Mesenchymal stem cell (in vitro differentiated cells and primary cell): ENCODE measurements at regions not wholly inside any gene's neighbourhood (a gene's known extent, or its start where the extent isn't known, plus 50 kb on each side); places are given as distances from the start of the nearest gene placed in this dataset.

Source experiments
- DNase-seq: peaks from one replicate; pipeline ENCODE4 v3.0.0-alpha.2; 2013
- H2AFZ ChIP-seq: one replicate; pipeline ENCODE4 v1.6.1; 2013; ENCODE audit warnings: low read depth, mild to moderate bottlenecking, control low read depth, inconsistent platforms, low read length, moderate library complexity
- H2AK5ac ChIP-seq: 2 replicates; pipeline ENCODE4 v1.6.1; 2013; ENCODE audit warnings: low read length, moderate library complexity, mild to moderate bottlenecking, inconsistent platforms; ENCODE audit not compliant: severe bottlenecking
- H2BK120ac ChIP-seq: one replicate; pipeline ENCODE4 v1.6.1; 2013; ENCODE audit warnings: low read depth, mild to moderate bottlenecking, inconsistent platforms, low read length, moderate library complexity
- H2BK12ac ChIP-seq, 2 experiments: one replicate each; pipeline ENCODE4 v1.6.1; 2013; ENCODE audit warnings: inconsistent platforms in 2 of 2, low read length in 2 of 2, mild to moderate bottlenecking in 2 of 2, moderate library complexity in 2 of 2, control low read depth in 1 of 2
- H2BK15ac ChIP-seq: one replicate; pipeline ENCODE4 v1.6.1; 2013; ENCODE audit warnings: mild to moderate bottlenecking, low read depth, inconsistent platforms; ENCODE audit not compliant: poor library complexity, severe bottlenecking
- H2BK5ac ChIP-seq: 2 replicates; pipeline ENCODE4 v1.6.1; 2013; ENCODE audit warnings: low read depth, mild to moderate bottlenecking, low read length, control low read depth, inconsistent platforms; ENCODE audit not compliant: poor library complexity, severe bottlenecking
- H3K14ac ChIP-seq, 2 experiments: one replicate each; pipeline ENCODE4 v1.6.1; 2013; ENCODE audit warnings: inconsistent platforms in 2 of 2, low read length in 2 of 2, control low read depth in 1 of 2, mild to moderate bottlenecking in 1 of 2, moderate library complexity in 1 of 2
- H3K18ac ChIP-seq, 2 experiments: one replicate each; pipeline ENCODE4 v1.6.1; 2013; ENCODE audit warnings: inconsistent platforms in 2 of 2, low read length in 2 of 2, control low read depth in 1 of 2, low read depth in 1 of 2, mild to moderate bottlenecking in 1 of 2
- H3K23ac ChIP-seq, 2 experiments: one replicate each; pipeline ENCODE4 v1.6.1; 2013; ENCODE audit warnings: inconsistent platforms in 2 of 2, low read length in 2 of 2, mild to moderate bottlenecking in 2 of 2, moderate library complexity in 2 of 2, control low read depth in 1 of 2
- H3K27ac ChIP-seq: 2 replicates; pipeline ENCODE4 v1.5.1; 2013; ENCODE audit warnings: mild to moderate bottlenecking, moderate library complexity, low read length, control low read depth, inconsistent platforms; ENCODE audit not compliant: poor library complexity, severe bottlenecking
- H3K27me3 ChIP-seq, 2 experiments: 2 replicates each; pipeline versions ENCODE4 v1.6.1 to v1.7.0; 2013; ENCODE audit warnings: low read length in 2 of 2, mild to moderate bottlenecking in 2 of 2, moderate library complexity in 2 of 2, control low read depth in 1 of 2, inconsistent platforms in 1 of 2; ENCODE audit not compliant: control insufficient read depth in 1 of 2, insufficient read depth in 1 of 2
- H3K36me3 ChIP-seq, 2 experiments: 2 replicates each; pipeline versions ENCODE4 v1.6.1 to v1.7.0; 2013; ENCODE audit warnings: low read length in 2 of 2, control low read depth in 1 of 2, inconsistent platforms in 1 of 2, low read depth in 1 of 2, mild to moderate bottlenecking in 1 of 2; ENCODE audit not compliant: insufficient read depth in 2 of 2, control insufficient read depth in 1 of 2
- H3K4ac ChIP-seq, 2 experiments: one replicate each; pipeline ENCODE4 v1.6.1; 2013; ENCODE audit warnings: inconsistent platforms in 2 of 2, low read length in 2 of 2, mild to moderate bottlenecking in 2 of 2, moderate library complexity in 2 of 2, control low read depth in 1 of 2, low read depth in 1 of 2
- H3K4me1 ChIP-seq: 2 replicates; pipeline ENCODE4 v1.6.1; 2013; ENCODE audit warnings: low read depth, low read length, control low read depth; ENCODE audit not compliant: control insufficient read depth, insufficient read depth
- H3K4me2 ChIP-seq: 2 replicates; pipeline ENCODE4 v1.6.1; 2013; ENCODE audit warnings: low read length, mild to moderate bottlenecking, inconsistent platforms; ENCODE audit not compliant: poor library complexity, severe bottlenecking
- H3K4me3 ChIP-seq, 2 experiments: 2 replicates each; pipeline versions ENCODE4 v1.5.1 to v1.7.0; 2013; ENCODE audit warnings: low read length in 2 of 2, mild to moderate bottlenecking in 2 of 2, control low read depth in 1 of 2, low read depth in 1 of 2; ENCODE audit not compliant: insufficient read depth in 1 of 2
- H3K79me1 ChIP-seq: replicated peaks from 2 replicates; pipeline ENCODE4 v1.6.1; 2013; ENCODE audit warnings: mild to moderate bottlenecking, control low read depth, low read length, inconsistent platforms; ENCODE audit not compliant: poor library complexity, severe bottlenecking
- H3K9ac ChIP-seq: 2 replicates; pipeline ENCODE4 v1.7.0; 2013; ENCODE audit warnings: mild to moderate bottlenecking, low read length, moderate library complexity
- H3K9me3 ChIP-seq: 2 replicates; pipeline ENCODE4 v1.7.0; 2013; ENCODE audit warnings: mild to moderate bottlenecking, low read length; ENCODE audit not compliant: control insufficient read depth
- H4K8ac ChIP-seq: one replicate; pipeline ENCODE4 v1.6.1; 2013; ENCODE audit warnings: inconsistent platforms, mild to moderate bottlenecking, low read length, moderate library complexity
- H4K91ac ChIP-seq: one replicate; pipeline ENCODE4 v1.6.1; 2013; ENCODE audit warnings: mild to moderate bottlenecking, low read length, inconsistent platforms
- WGBS: methylation state at CpG from one replicate; pipeline ENCODE4 v1.1.7; 2013; ENCODE audit warnings: mixed read lengths; 5-methylcytosine and 5-hydroxymethylcytosine counted together

DNA sequence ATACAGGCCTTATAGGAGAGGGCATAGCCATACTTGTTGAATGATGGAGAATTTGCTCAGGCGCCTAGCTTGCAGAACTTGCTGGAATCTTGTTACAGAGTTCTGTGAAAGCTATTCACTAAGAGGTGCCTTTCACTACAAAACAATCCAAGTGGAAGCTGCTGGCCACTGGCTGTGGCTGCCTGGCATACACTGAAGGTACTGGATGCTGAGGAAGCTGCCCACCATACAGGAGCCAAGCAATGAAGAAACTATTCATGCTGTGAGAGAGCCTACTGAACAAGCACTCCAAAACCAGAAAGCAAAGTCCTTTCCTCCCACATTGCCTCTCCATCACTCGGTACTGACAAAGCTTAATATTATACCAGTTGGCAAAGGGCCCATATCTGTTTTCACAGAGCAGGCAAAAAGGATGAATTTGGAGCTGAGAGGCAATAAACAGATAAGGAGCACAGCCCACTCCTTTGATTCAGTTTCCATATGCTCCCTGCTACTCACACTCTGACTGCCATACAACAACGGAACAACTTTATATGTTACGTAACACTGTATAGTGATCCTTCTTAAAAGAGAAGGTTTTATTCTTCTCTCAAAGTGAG is 192.6 kb upstream of the ALCAM start:
- Histone ChIP-seq H3K14ac (no peak overlapping the region), H3K4me2 (no peak overlapping the region)

GRCh38 chr3:105177576-105177975 is 189.1 kb upstream of the ALCAM start:
- 100% methylated on average over 1 of the region's 2 CpGs for WGBS
- no peak for DNase-seq
- Histone ChIP-seq H3K23ac (no peak overlapping the region), H3K79me1 (no peaks in the 10 kb centered on the region), H3K9me3 (no peaks in the 10 kb centered on the region), H2AK5ac (no peak overlapping the region), H3K14ac (no peak overlapping the region), H2BK120ac (no peak overlapping the region), H3K27ac (no peak overlapping the region), H4K91ac (no peak overlapping the region), H3K4me1 (no peaks in the 10 kb centered on the region), H3K4ac (no peak overlapping the region), H2AFZ (no peak overlapping the region), H3K27me3 (no peaks in the 10 kb centered on the region), H3K4me2 (no peak overlapping the region), H2BK5ac (no peak overlapping the region), H4K8ac (no peak overlapping the region), H3K9ac (no peak overlapping the region), H3K36me3 (no peaks in the 10 kb centered on the region), H2BK15ac (no peak overlapping the region), H3K18ac (no peak overlapping the region), H3K4me3 (no peak overlapping the region), H2BK12ac (no peak overlapping the region)

More for the DNA sequence above, 192.6 kb upstream of the ALCAM start:
- Histone ChIP-seq H2BK12ac (no peak overlapping the region), H3K27me3 (no peaks in the 10 kb centered on the region), H3K9ac (no peak overlapping the region), H2BK5ac (no peak overlapping the region), H3K4me3 (no peak overlapping the region), H2AFZ (no peak overlapping the region), H3K27ac (no peak overlapping the region), H3K23ac (no peak overlapping the region), H4K8ac (no peak overlapping the region), H2BK15ac (no peak overlapping the region), H3K18ac (no peak overlapping the region), H3K4ac (no peak overlapping the region), H3K9me3 (no peaks in the 10 kb centered on the region), H4K91ac (no peak overlapping the region), H3K36me3 (no peaks in the 10 kb centered on the region), H2AK5ac (no peak overlapping the region), H3K79me1 (no peaks in the 10 kb centered on the region), H2BK120ac (no peak overlapping the region), H3K4me1 (no peaks in the 10 kb centered on the region)
- no peak for DNase-seq
- 83% methylated on average over 4 of the region's 4 CpGs for WGBS

DNA sequence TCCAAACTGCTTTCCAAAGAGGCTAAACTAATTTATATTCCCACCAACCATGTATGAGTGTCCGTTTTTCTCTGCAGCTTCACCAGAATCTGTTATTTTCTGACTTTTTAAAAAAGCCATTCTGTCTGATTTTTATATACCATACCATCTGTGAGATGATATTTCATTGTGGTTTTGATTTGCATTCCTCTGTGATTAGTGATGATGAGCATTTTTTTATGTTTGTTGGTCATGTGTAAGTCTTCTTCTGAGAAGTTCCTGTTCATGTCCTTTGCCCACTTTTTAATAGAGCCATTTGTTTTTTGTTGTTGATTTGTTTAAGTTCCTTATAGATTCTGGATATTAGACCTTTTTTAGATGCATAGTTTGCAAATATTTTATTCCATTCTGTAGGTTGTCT is 179.4 kb upstream of the ALCAM start:
- H4K8ac ChIP-seq: no peak overlapping the region
- no peaks in the 10 kb centered on the region for H3K27me3 ChIP-seq
- no peak overlapping the region for H2BK15ac ChIP-seq
- H3K4me2 ChIP-seq: no peak overlapping the region
- H3K4ac ChIP-seq: no peak overlapping the region
- no peak overlapping the region for H2AK5ac ChIP-seq
- H3K79me1 ChIP-seq: no peaks in the 10 kb centered on the region
- H3K23ac ChIP-seq: no peak overlapping the region
- H3K4me1 ChIP-seq: no peaks in the 10 kb centered on the region
- no peak overlapping the region for H3K27ac ChIP-seq
- no peak overlapping the region for H2BK12ac ChIP-seq
- H3K9me3 ChIP-seq: peaks cover 18% of the 10 kb centered on the region
- no peaks in the 10 kb centered on the region for H3K36me3 ChIP-seq
- H2BK5ac ChIP-seq: no peak overlapping the region
- WGBS: no CpG with 5 or more reads among the region's 1 CpG
- H2BK120ac ChIP-seq: no peak overlapping the region
- H3K4me3 ChIP-seq: no peak overlapping the region
- no peak overlapping the region for H4K91ac ChIP-seq
- H2AFZ ChIP-seq: no peak overlapping the region
- no peak overlapping the region for H3K14ac ChIP-seq
- H3K9ac ChIP-seq: no peak overlapping the region
- DNase-seq: no peak
- H3K18ac ChIP-seq: no peak overlapping the region

DNA sequence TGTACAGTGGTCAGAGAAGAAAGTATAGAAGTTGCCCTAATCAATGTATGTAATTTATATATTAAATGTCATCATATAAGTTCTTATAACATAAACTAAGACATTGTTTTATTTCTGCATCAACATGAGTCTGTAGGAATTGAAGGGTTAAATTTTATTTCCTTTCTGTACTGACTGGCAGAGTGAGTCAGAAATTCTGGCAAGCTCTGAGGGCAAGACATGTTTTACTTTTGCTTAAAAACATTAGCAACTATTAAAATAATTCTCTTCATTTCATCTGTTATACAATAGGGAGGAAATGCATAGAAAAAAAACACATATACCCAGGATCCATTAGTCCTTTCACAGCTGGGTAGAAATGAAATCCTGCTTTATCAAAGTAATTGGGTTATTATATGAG is 171.4 kb upstream of the ALCAM start:
- Histone ChIP-seq H3K14ac (no peak overlapping the region), H3K23ac (no peak overlapping the region)

More for the DNA sequence above, 171.4 kb upstream of the ALCAM start:
- Histone ChIP-seq H4K8ac (no peak overlapping the region), H2BK15ac (no peak overlapping the region), H2AFZ (no peak overlapping the region), H3K4me3 (peak overlapping the region in 1 of 2 experiments; percentile 10), H3K27me3 (no peaks in the 10 kb centered on the region), H3K4me2 (no peak overlapping the region), H3K4me1 (no peaks in the 10 kb centered on the region), H3K18ac (no peak overlapping the region), H2BK12ac (no peak overlapping the region), H3K9me3 (no peaks in the 10 kb centered on the region), H4K91ac (no peak overlapping the region), H3K4ac (no peak overlapping the region), H3K9ac (peak overlapping the region; percentile 56), H2AK5ac (no peak overlapping the region), H2BK120ac (no peak overlapping the region), H2BK5ac (no peak overlapping the region), H3K79me1 (no peaks in the 10 kb centered on the region), H3K27ac (no peak overlapping the region), H3K36me3 (no peaks in the 10 kb centered on the region)
- DNase-seq: peak; percentile 9
